ENCODE measurements at regions not wholly inside any gene's neighbourhood (a gene's known extent, or its start where the extent isn't known, plus 50 kb on each side); places are given as distances from the start of the nearest gene placed in this dataset.

- H4K12ac ChIP-seq (ENCODE audit: low read depth, low read length): no peak overlapping the region
- no peak overlapping the region for H3K18ac ChIP-seq (ENCODE audit: low read length)
- H3K4me2 ChIP-seq (ENCODE audit: low read length): no peak overlapping the region
- no peak overlapping the region for H2AFZ ChIP-seq (ENCODE audit: insufficient read depth, low read length, poor library complexity)
- H2BK5ac ChIP-seq (ENCODE audit: low read depth, low read length, poor library complexity): no peak overlapping the region
- peaks cover 5% of the 10 kb centered on the region for H3K79me1 ChIP-seq (ENCODE audit: low read length)
- no peak overlapping the region for H3K27ac ChIP-seq (ENCODE audit: low read depth, low read length)
- WGBS (ENCODE audit: extremely low coverage, insufficient coverage, insufficient read length): no CpG with 5 or more reads among the region's 2 CpGs
- H3K9ac ChIP-seq (ENCODE audit: low read length): no peak overlapping the region
- H3K27me3 ChIP-seq (ENCODE audit: insufficient read depth, low read length): no peaks in the 10 kb centered on the region
- H3K23ac ChIP-seq (ENCODE audit: low read length): no peak overlapping the region
- H4K8ac ChIP-seq (ENCODE audit: low read depth, low read length): no peak overlapping the region
- H3K9me3 ChIP-seq (ENCODE audit: insufficient read depth, low read depth, low read length): no peaks in the 10 kb centered on the region
- no peak overlapping the region for H3K4ac ChIP-seq (ENCODE audit: low read depth, low read length)
- no peak overlapping the region for H3K4me3 ChIP-seq (ENCODE audit: low read depth, low read length)
- no peaks in the 10 kb centered on the region for H3K36me3 ChIP-seq (ENCODE audit: control insufficient read depth in 1 of 2, insufficient read depth in 2 of 2, low read length in 2 of 2)
- no peak overlapping the region for H3K14ac ChIP-seq (ENCODE audit: low read length)
- peaks cover 7 to 17% of the 10 kb centered on the region in 2 experiments for H3K4me1 ChIP-seq (ENCODE audit: control insufficient read depth in 1 of 2, insufficient read depth in 2 of 2, low read length in 2 of 2)
- no peaks in the 10 kb centered on the region for H3K79me2 ChIP-seq (ENCODE audit: control insufficient read depth, insufficient read depth, low read length, poor library complexity)
- H4K91ac ChIP-seq (ENCODE audit: low read depth, low read length): no peak overlapping the region
- no peak for DNase-seq
- H2BK120ac ChIP-seq (ENCODE audit: insufficient read depth, low read length, poor library complexity): no peak overlapping the region
- H2BK12ac ChIP-seq (ENCODE audit: low read length): no peak overlapping the region
- no peak overlapping the region for H2AK5ac ChIP-seq (ENCODE audit: low read length)
These were observed 84.1 kb downstream of the CD24 start for GRCh38 chr6:106890447-106890846.

GRCh38 chr6:106889692-106890091, 84.8 kb downstream of the CD24 start:
- Histone ChIP-seq H3K4me2 (ENCODE audit: low read length) (no peak overlapping the region), H4K12ac (ENCODE audit: low read depth, low read length) (no peak overlapping the region), H4K8ac (ENCODE audit: low read depth, low read length) (no peak overlapping the region), H2AK5ac (ENCODE audit: low read length) (no peak overlapping the region), H3K4ac (ENCODE audit: low read depth, low read length) (no peak overlapping the region), H3K9ac (ENCODE audit: low read length) (no peak overlapping the region), H3K27me3 (ENCODE audit: insufficient read depth, low read length) (no peaks in the 10 kb centered on the region), H2BK12ac (ENCODE audit: low read length) (no peak overlapping the region), H3K23ac (ENCODE audit: low read length) (no peak overlapping the region), H4K91ac (ENCODE audit: low read depth, low read length) (no peak overlapping the region), H3K9me3 (ENCODE audit: insufficient read depth, low read depth, low read length) (no peaks in the 10 kb centered on the region), H3K27ac (ENCODE audit: low read depth, low read length) (no peak overlapping the region), H3K79me1 (ENCODE audit: low read length) (peaks cover 5% of the 10 kb centered on the region), H3K14ac (ENCODE audit: low read length) (no peak overlapping the region), H3K4me3 (ENCODE audit: low read depth, low read length) (no peak overlapping the region), H3K4me1 (ENCODE audit: control insufficient read depth in 1 of 2, insufficient read depth in 2 of 2, low read length in 2 of 2) (peaks cover 7 to 17% of the 10 kb centered on the region in 2 experiments), H2AFZ (ENCODE audit: insufficient read depth, low read length, poor library complexity) (no peak overlapping the region), H3K79me2 (ENCODE audit: control insufficient read depth, insufficient read depth, low read length, poor library complexity) (no peaks in the 10 kb centered on the region), H2BK120ac (ENCODE audit: insufficient read depth, low read length, poor library complexity) (no peak overlapping the region), H3K36me3 (ENCODE audit: control insufficient read depth in 1 of 2, insufficient read depth in 2 of 2, low read length in 2 of 2) (no peaks in the 10 kb centered on the region), H3K18ac (ENCODE audit: low read length) (no peak overlapping the region), H2BK5ac (ENCODE audit: low read depth, low read length, poor library complexity) (no peak overlapping the region)
- no CpG with 5 or more reads among the region's 1 CpG for WGBS (ENCODE audit: extremely low coverage, insufficient coverage, insufficient read length)
- DNase-seq: no peak

- Histone ChIP-seq H3K36me3 (ENCODE audit: control insufficient read depth in 1 of 2, insufficient read depth in 2 of 2, low read length in 2 of 2) (no peaks in the 10 kb centered on the region), H3K27me3 (ENCODE audit: insufficient read depth, low read length) (no peaks in the 10 kb centered on the region), H3K9ac (ENCODE audit: low read length) (no peak overlapping the region), H3K23ac (ENCODE audit: low read length) (no peak overlapping the region), H3K18ac (ENCODE audit: low read length) (no peak overlapping the region), H3K4me3 (ENCODE audit: low read depth, low read length) (no peak overlapping the region), H2AK5ac (ENCODE audit: low read length) (no peak overlapping the region), H3K79me1 (ENCODE audit: low read length) (peaks cover 7% of the 10 kb centered on the region), H3K4ac (ENCODE audit: low read depth, low read length) (no peak overlapping the region), H3K27ac (ENCODE audit: low read depth, low read length) (peak overlapping the region; percentile 72), H2BK12ac (ENCODE audit: low read length) (no peak overlapping the region), H3K4me1 (ENCODE audit: control insufficient read depth in 1 of 2, insufficient read depth in 2 of 2, low read length in 2 of 2) (peaks cover 13 to 20% of the 10 kb centered on the region in 2 experiments), H2AFZ (ENCODE audit: insufficient read depth, low read length, poor library complexity) (no peak overlapping the region), H4K12ac (ENCODE audit: low read depth, low read length) (no peak overlapping the region), H3K9me3 (ENCODE audit: insufficient read depth, low read depth, low read length) (no peaks in the 10 kb centered on the region), H3K4me2 (ENCODE audit: low read length) (no peak overlapping the region), H4K8ac (ENCODE audit: low read depth, low read length) (no peak overlapping the region), H2BK5ac (ENCODE audit: low read depth, low read length, poor library complexity) (no peak overlapping the region), H3K14ac (ENCODE audit: low read length) (no peak overlapping the region), H2BK120ac (ENCODE audit: insufficient read depth, low read length, poor library complexity) (no peak overlapping the region), H3K79me2 (ENCODE audit: control insufficient read depth, insufficient read depth, low read length, poor library complexity) (no peaks in the 10 kb centered on the region), H4K91ac (ENCODE audit: low read depth, low read length) (no peak overlapping the region)
- no peak for DNase-seq
- WGBS (ENCODE audit: extremely low coverage, insufficient coverage, insufficient read length): no CpG with 5 or more reads among the region's 8 CpGs
These were observed 87.4 kb downstream of the CD24 start for GRCh38 chr6:106886922-106887797.

- peak overlapping the region; percentile 32 for H3K27ac ChIP-seq (ENCODE audit: low read depth, low read length)
- no peak overlapping the region for H2BK5ac ChIP-seq (ENCODE audit: low read depth, low read length, poor library complexity)
- no peak overlapping the region for H2AK5ac ChIP-seq (ENCODE audit: low read length)
- peaks cover 13 to 20% of the 10 kb centered on the region in 2 experiments for H3K4me1 ChIP-seq (ENCODE audit: control insufficient read depth in 1 of 2, insufficient read depth in 2 of 2, low read length in 2 of 2)
- no peaks in the 10 kb centered on the region for H3K27me3 ChIP-seq (ENCODE audit: insufficient read depth, low read length)
- no peak for DNase-seq
- no peak overlapping the region for H3K18ac ChIP-seq (ENCODE audit: low read length)
- H3K79me1 ChIP-seq (ENCODE audit: low read length): peaks cover 7% of the 10 kb centered on the region
- H3K14ac ChIP-seq (ENCODE audit: low read length): no peak overlapping the region
- no peak overlapping the region for H3K4ac ChIP-seq (ENCODE audit: low read depth, low read length)
- no peak overlapping the region for H2BK12ac ChIP-seq (ENCODE audit: low read length)
- no peak overlapping the region for H2AFZ ChIP-seq (ENCODE audit: insufficient read depth, low read length, poor library complexity)
- H3K23ac ChIP-seq (ENCODE audit: low read length): no peak overlapping the region
- H4K8ac ChIP-seq (ENCODE audit: low read depth, low read length): no peak overlapping the region
- no CpG with 5 or more reads among the region's 9 CpGs for WGBS (ENCODE audit: extremely low coverage, insufficient coverage, insufficient read length)
- H3K9ac ChIP-seq (ENCODE audit: low read length): no peak overlapping the region
- H3K4me3 ChIP-seq (ENCODE audit: low read depth, low read length): no peak overlapping the region
- no peak overlapping the region for H4K91ac ChIP-seq (ENCODE audit: low read depth, low read length)
- peak overlapping the region; percentile 18 for H3K4me2 ChIP-seq (ENCODE audit: low read length)
- H3K79me2 ChIP-seq (ENCODE audit: control insufficient read depth, insufficient read depth, low read length, poor library complexity): no peaks in the 10 kb centered on the region
- peaks cover 0 to 1% of the 10 kb centered on the region in 2 experiments for H3K36me3 ChIP-seq (ENCODE audit: control insufficient read depth in 1 of 2, insufficient read depth in 2 of 2, low read length in 2 of 2)
- no peaks in the 10 kb centered on the region for H3K9me3 ChIP-seq (ENCODE audit: insufficient read depth, low read depth, low read length)
- H4K12ac ChIP-seq (ENCODE audit: low read depth, low read length): no peak overlapping the region
- H2BK120ac ChIP-seq (ENCODE audit: insufficient read depth, low read length, poor library complexity): peak overlapping the region; percentile 66
These were observed 88.3 kb downstream of the CD24 start for GRCh38 chr6:106886081-106886843.
